Neural cell (in vitro differentiated cells): ENCODE measurements at regions not wholly inside any gene's neighbourhood (a gene's known extent, or its start where the extent isn't known, plus 50 kb on each side); places are given as distances from the start of the nearest gene placed in this dataset.
"Not testable (repeated sequence)": the region's sequence is repeated elsewhere in the genome, so short reads cannot be mapped to it uniquely, and the experiment has no call there.

Experiments
- H2AFZ ChIP-seq: fragments of 200-600, 300-800 bp; sonication (generic), shearing (Covaris generic); 2 replicates; pipeline ENCODE4 v1.6.0; 2014; ENCODE audit warnings: low read depth, mild to moderate bottlenecking, antibody characterized with exemption, low read length, moderate library complexity
- H3F3A ChIP-seq: fragments of 200-600 bp; shearing (Covaris generic); 2 replicates; pipeline ENCODE4 v1.6.1; 2016; ENCODE audit warnings: mild to moderate bottlenecking, moderate library complexity, mixed read lengths, antibody characterized with exemption, low read length; ENCODE audit not compliant: insufficient read depth, poor library complexity, severe bottlenecking
- H3K27ac ChIP-seq: fragments of 200-600, 300-800 bp; sonication (generic), shearing (Covaris generic); 2 replicates; pipeline ENCODE4 v1.5.1; 2014; ENCODE audit warnings: mild to moderate bottlenecking, low read length, moderate library complexity
- H3K27me3 ChIP-seq: fragments of 300-800, 200-600 bp; sonication (generic), shearing (Covaris generic); 2 replicates; pipeline ENCODE4 v1.6.0; 2014; ENCODE audit warnings: mild to moderate bottlenecking, low read depth, low read length, moderate library complexity; ENCODE audit not compliant: insufficient read depth
- H3K36me3 ChIP-seq: fragments of 300-800, 200-600 bp; sonication (generic), shearing (Covaris generic); 2 replicates; pipeline ENCODE4 v1.5.1; 2014; ENCODE audit warnings: mild to moderate bottlenecking, antibody characterized with exemption, low read length, moderate library complexity; ENCODE audit not compliant: insufficient read depth
- H3K4me2 ChIP-seq: fragments of 300-800, 200-600 bp; sonication (generic), shearing (Covaris generic); 2 replicates; pipeline ENCODE4 v1.6.0; 2014; ENCODE audit warnings: mild to moderate bottlenecking, low read length
- H3K4me3 ChIP-seq: fragments of 300-800, 200-600 bp; sonication (generic), shearing (Covaris generic); 2 replicates; pipeline ENCODE4 v1.5.1; 2014; ENCODE audit warnings: mild to moderate bottlenecking, low read length, moderate library complexity
- H3K79me2 ChIP-seq: fragments of 200-600 bp; shearing (Covaris generic); replicated peaks from 2 replicates; pipeline ENCODE4 v1.6.0; 2014; ENCODE audit warnings: mild to moderate bottlenecking, low read length, moderate library complexity; ENCODE audit not compliant: insufficient read depth
- H3K9ac ChIP-seq: fragments of 300-800, 200-600 bp; sonication (generic), shearing (Covaris generic); 2 replicates; pipeline ENCODE4 v1.6.1; 2016; ENCODE audit warnings: mild to moderate bottlenecking, low read length, mixed read lengths
- H3K9me2 ChIP-seq: fragments of 200-600 bp; shearing (Covaris generic); 2 replicates; pipeline ENCODE4 v1.6.1; 2016; ENCODE audit warnings: mild to moderate bottlenecking, low read length, mixed read lengths; ENCODE audit not compliant: insufficient read depth
- H3K9me3 ChIP-seq: fragments of 200-600, 300-800 bp; sonication (generic), shearing (Covaris generic); 2 replicates; pipeline ENCODE4 v1.6.1; 2016; ENCODE audit warnings: mild to moderate bottlenecking, mixed run types, low read length, moderate library complexity, mixed read lengths
- H4K20me1 ChIP-seq: fragments of 200-600 bp; shearing (Covaris generic); 2 replicates; pipeline ENCODE4 v1.6.1; 2016; ENCODE audit warnings: mild to moderate bottlenecking, mixed run types; ENCODE audit not compliant: insufficient read depth
- EP300 ChIP-seq: fragments of 450-650 bp; conservative IDR thresholded peaks from 2 replicates; pipeline ENCODE4 v1.6.1; 2014; ENCODE audit warnings: antibody characterized with exemption, mild to moderate bottlenecking, moderate library complexity; ENCODE audit not compliant: poor library complexity, severe bottlenecking
- EZH2 ChIP-seq: fragments of 200-600, 300-800 bp; shearing (Covaris generic), sonication (generic); IDR thresholded peaks from 2 replicates; pipeline ENCODE4 v1.6.1; 2014; ENCODE audit warnings: antibody characterized with exemption, low read length, borderline replicate concordance, mild to moderate bottlenecking; ENCODE audit not compliant: insufficient read depth, poor library complexity, severe bottlenecking
- MXI1 ChIP-seq: fragments of 450-650 bp; conservative IDR thresholded peaks from 2 replicates; pipeline ENCODE4 v1.6.1; 2014; ENCODE audit warnings: antibody characterized with exemption, mild to moderate bottlenecking; ENCODE audit not compliant: poor library complexity, severe bottlenecking
- POLR2AphosphoS5 ChIP-seq: IDR thresholded peaks from 2 replicates; pipeline ENCODE4 v1.6.1; 2012
- RAD21 ChIP-seq: fragments of 450-650 bp; conservative IDR thresholded peaks from 2 replicates; pipeline ENCODE4 v1.6.1; 2014; ENCODE audit warnings: antibody characterized with exemption, mild to moderate bottlenecking, moderate library complexity
- SMC3 ChIP-seq: fragments of 450-650 bp; conservative IDR thresholded peaks from 2 replicates; pipeline ENCODE4 v1.6.1; 2014; ENCODE audit warnings: antibody characterized with exemption, mild to moderate bottlenecking, moderate library complexity; ENCODE audit not compliant: poor library complexity
- TAF1 ChIP-seq: IDR thresholded peaks from 2 replicates; pipeline ENCODE4 v1.6.1; 2012; ENCODE audit warnings: low read depth
- TF ChIP-seq, protein P1 (sequence below): IDR thresholded peaks from 2 replicates; pipeline ENCODE4 v1.6.1; 2012; ENCODE audit warnings: borderline replicate concordance
- TF ChIP-seq, protein P2 (sequence below): fragments of 450-650 bp; IDR thresholded peaks from 2 replicates; pipeline ENCODE4 v1.5.1; 2014; ENCODE audit warnings: antibody characterized with exemption, mild to moderate bottlenecking, moderate library complexity; ENCODE audit not compliant: poor library complexity, severe bottlenecking

DNA sequence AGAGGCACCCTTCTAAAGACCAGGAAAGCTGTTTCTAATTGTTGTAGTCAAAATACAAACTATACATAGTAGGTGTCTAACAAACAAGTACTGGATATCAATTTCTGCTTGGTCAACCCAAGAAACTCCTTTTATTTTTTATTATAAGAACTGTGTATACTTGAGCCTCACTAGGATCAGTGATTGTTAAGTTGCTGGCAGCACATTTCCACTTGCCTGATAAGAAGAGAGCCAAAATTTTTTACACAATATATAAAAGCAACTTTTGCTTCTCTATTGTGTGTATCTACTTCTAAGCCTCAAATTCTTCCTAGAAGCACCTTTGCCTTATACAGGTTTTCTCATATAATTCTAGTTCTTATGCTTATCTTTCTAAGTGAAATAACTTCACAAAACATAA, 703.0 kb upstream of the EPHA5 start:
- Histone ChIP-seq H3K4me3 (no peak overlapping the region), H3K9me3 (no peaks in the 10 kb centered on the region), H3K36me3 (no peaks in the 10 kb centered on the region), H3K4me2 (no peak overlapping the region), H4K20me1 (no peaks in the 10 kb centered on the region), H3K9ac (no peak overlapping the region), H3F3A (no peaks in the 10 kb centered on the region), H2AFZ (no peak overlapping the region), H3K27ac (no peak overlapping the region), H3K79me2 (no peaks in the 10 kb centered on the region), H3K9me2 (no peaks in the 10 kb centered on the region), H3K27me3 (no peaks in the 10 kb centered on the region)
- TF ChIP-seq MXI1 (no peak), EZH2 (no peak)

DNA sequence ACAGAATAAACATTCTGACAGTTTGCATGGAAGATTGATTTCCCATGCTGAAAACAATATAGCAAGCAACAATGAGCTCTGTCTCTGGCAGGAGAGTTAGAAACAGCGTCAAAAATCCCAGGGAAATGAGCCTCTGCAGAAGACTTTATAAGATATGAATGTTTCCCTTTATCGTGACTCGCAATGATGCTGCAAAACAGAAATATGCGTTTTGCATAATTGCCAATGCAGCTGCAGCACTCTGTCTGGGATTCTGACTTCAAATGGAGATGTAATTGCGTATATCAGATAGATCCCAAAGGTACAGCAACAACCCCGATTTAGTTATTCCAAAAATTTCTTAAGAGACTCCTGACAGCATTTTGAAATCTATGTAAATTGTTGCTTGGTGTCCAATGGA, 702.4 kb upstream of the EPHA5 start:
- H3K4me2 ChIP-seq: no peak overlapping the region
- H3K4me3 ChIP-seq: no peak overlapping the region
- H2AFZ ChIP-seq: no peak overlapping the region
- no peaks in the 10 kb centered on the region for H3K79me2 ChIP-seq
- H3K9me3 ChIP-seq: no peaks in the 10 kb centered on the region
- TF ChIP-seq TAF1 (no peak), RAD21 (no peak), POLR2AphosphoS5 (no peak), EP300 (no peak), EZH2 (no peak), SMC3 (no peak), MXI1 (no peak)
- TF ChIP-seq, protein P1, sequence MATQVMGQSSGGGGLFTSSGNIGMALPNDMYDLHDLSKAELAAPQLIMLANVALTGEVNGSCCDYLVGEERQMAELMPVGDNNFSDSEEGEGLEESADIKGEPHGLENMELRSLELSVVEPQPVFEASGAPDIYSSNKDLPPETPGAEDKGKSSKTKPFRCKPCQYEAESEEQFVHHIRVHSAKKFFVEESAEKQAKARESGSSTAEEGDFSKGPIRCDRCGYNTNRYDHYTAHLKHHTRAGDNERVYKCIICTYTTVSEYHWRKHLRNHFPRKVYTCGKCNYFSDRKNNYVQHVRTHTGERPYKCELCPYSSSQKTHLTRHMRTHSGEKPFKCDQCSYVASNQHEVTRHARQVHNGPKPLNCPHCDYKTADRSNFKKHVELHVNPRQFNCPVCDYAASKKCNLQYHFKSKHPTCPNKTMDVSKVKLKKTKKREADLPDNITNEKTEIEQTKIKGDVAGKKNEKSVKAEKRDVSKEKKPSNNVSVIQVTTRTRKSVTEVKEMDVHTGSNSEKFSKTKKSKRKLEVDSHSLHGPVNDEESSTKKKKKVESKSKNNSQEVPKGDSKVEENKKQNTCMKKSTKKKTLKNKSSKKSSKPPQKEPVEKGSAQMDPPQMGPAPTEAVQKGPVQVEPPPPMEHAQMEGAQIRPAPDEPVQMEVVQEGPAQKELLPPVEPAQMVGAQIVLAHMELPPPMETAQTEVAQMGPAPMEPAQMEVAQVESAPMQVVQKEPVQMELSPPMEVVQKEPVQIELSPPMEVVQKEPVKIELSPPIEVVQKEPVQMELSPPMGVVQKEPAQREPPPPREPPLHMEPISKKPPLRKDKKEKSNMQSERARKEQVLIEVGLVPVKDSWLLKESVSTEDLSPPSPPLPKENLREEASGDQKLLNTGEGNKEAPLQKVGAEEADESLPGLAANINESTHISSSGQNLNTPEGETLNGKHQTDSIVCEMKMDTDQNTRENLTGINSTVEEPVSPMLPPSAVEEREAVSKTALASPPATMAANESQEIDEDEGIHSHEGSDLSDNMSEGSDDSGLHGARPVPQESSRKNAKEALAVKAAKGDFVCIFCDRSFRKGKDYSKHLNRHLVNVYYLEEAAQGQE: no peak
- TF ChIP-seq, protein P2, sequence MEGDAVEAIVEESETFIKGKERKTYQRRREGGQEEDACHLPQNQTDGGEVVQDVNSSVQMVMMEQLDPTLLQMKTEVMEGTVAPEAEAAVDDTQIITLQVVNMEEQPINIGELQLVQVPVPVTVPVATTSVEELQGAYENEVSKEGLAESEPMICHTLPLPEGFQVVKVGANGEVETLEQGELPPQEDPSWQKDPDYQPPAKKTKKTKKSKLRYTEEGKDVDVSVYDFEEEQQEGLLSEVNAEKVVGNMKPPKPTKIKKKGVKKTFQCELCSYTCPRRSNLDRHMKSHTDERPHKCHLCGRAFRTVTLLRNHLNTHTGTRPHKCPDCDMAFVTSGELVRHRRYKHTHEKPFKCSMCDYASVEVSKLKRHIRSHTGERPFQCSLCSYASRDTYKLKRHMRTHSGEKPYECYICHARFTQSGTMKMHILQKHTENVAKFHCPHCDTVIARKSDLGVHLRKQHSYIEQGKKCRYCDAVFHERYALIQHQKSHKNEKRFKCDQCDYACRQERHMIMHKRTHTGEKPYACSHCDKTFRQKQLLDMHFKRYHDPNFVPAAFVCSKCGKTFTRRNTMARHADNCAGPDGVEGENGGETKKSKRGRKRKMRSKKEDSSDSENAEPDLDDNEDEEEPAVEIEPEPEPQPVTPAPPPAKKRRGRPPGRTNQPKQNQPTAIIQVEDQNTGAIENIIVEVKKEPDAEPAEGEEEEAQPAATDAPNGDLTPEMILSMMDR: no peak
- H3K36me3 ChIP-seq: no peaks in the 10 kb centered on the region
- H3K27ac ChIP-seq: no peak overlapping the region
- H3K27me3 ChIP-seq: no peaks in the 10 kb centered on the region
- H4K20me1 ChIP-seq: no peaks in the 10 kb centered on the region
- H3F3A ChIP-seq: no peaks in the 10 kb centered on the region
- H3K9me2 ChIP-seq: no peaks in the 10 kb centered on the region
- H3K9ac ChIP-seq: no peak overlapping the region

DNA sequence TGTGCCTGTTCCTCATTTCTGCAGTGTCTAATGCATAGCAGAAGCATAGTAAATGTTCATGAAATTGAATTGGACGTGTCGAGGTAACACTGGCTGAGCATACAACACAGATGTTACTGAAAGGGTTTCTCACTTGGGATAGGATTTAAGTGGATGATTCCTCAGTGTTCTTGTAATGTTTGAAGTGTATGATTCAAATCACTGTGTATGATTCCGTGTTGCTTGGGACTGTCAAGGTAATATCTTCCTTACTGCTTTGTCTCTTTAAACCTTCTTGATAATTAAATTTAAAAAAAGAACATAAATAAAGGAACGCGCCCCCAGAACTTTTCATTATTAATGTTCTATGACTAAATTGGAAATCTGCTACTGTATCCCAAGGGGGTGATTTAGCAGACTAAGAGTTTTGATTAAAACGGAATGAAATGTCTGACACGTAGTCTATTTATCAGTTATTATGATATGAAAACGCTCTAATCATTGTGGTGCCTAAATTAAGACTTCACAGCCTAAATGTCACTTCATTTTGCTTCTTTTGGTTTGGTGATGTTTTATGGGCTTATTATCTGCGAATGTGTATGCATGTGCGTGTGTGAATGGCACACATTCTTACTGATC, 696.9 kb upstream of the EPHA5 start:
- no peak overlapping the region for H2AFZ ChIP-seq
- no peaks in the 10 kb centered on the region for H3F3A ChIP-seq
- no peaks in the 10 kb centered on the region for H4K20me1 ChIP-seq
- H3K9ac ChIP-seq: no peak overlapping the region
- H3K9me3 ChIP-seq: no peaks in the 10 kb centered on the region
- no peak overlapping the region for H3K4me3 ChIP-seq
- H3K36me3 ChIP-seq: no peaks in the 10 kb centered on the region
- H3K4me2 ChIP-seq: no peak overlapping the region
- H3K27ac ChIP-seq: no peak overlapping the region
- TF ChIP-seq EZH2 (no peak), POLR2AphosphoS5 (no peak)
- TF ChIP-seq, protein P1: no peak
- no peaks in the 10 kb centered on the region for H3K9me2 ChIP-seq
- H3K79me2 ChIP-seq: no peaks in the 10 kb centered on the region
- H3K27me3 ChIP-seq: no peaks in the 10 kb centered on the region

DNA sequence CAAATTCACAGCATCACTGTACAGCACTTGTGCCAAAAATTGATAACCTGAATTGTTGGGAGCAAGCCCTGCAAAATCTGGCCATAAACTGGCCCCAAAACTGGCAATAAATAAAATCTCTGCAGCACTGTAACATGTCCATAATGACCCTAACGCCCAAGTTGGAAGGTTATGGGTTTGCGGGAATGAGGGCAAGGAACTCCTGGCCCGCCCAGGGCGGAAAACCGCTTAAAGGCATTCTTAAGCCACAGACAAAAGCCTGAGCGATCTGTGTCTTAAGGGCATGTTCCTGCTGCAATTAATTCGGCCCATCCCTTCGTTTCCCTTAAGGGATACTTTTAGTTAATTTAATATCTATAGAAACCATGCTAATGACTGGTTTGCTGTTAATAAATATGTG, 690.1 kb upstream of the EPHA5 start:
- not testable (repeated sequence) for H3K4me3 ChIP-seq, H3K9me3 ChIP-seq, H3K9ac ChIP-seq, H3K27me3 ChIP-seq, H4K20me1 ChIP-seq, H3K36me3 ChIP-seq, H3F3A ChIP-seq, H3K27ac ChIP-seq, H3K9me2 ChIP-seq, H2AFZ ChIP-seq, H3K79me2 ChIP-seq, H3K4me2 ChIP-seq
